Neural progenitor cell (in vitro differentiated cells): ENCODE measurements at regions not wholly inside any gene's neighbourhood (a gene's known extent, or its start where the extent isn't known, plus 50 kb on each side); places are given as distances from the start of the nearest gene placed in this dataset.

ENCODE experiments used
- DNase-seq: peaks from one replicate; pipeline ENCODE4 v3.0.0-alpha.2; 2016; ENCODE audit warnings: low spot score
- H2AFZ ChIP-seq: fragments of 200-600 bp; sonication (generic); replicated peaks from 2 replicates; pipeline ENCODE4 v1.6.1; 2016; ENCODE audit warnings: antibody characterized with exemption
- H3F3A ChIP-seq: fragments of 200-600 bp; sonication (generic); 2 replicates; pipeline ENCODE4 v1.6.1; 2016; ENCODE audit warnings: antibody characterized with exemption, low read depth
- H3K27ac ChIP-seq: fragments of 200-600 bp; sonication (generic); 2 replicates; pipeline ENCODE4 v1.5.1; 2016; ENCODE audit warnings: mild to moderate bottlenecking
- H3K27me3 ChIP-seq: fragments of 200-600 bp; sonication (generic); 2 replicates; pipeline ENCODE4 v1.6.1; 2016; ENCODE audit warnings: mild to moderate bottlenecking, moderate library complexity
- H3K36me3 ChIP-seq: fragments of 200-600 bp; sonication (generic); 2 replicates; pipeline ENCODE4 v1.5.1; 2016
- H3K4me1 ChIP-seq: fragments of 200-600 bp; sonication (generic); 2 replicates; pipeline ENCODE4 v1.6.1; 2016; ENCODE audit warnings: mixed run types
- H3K4me2 ChIP-seq: fragments of 200-600 bp; sonication (generic); 2 replicates; pipeline ENCODE4 v1.6.1; 2016
- H3K4me3 ChIP-seq: fragments of 200-600 bp; sonication (generic); 2 replicates; pipeline ENCODE4 v1.5.1; 2016
- H3K79me2 ChIP-seq: fragments of 200-600 bp; sonication (generic); 2 replicates; pipeline ENCODE4 v1.6.1; 2016; ENCODE audit warnings: low read depth
- H3K9ac ChIP-seq: fragments of 200-600 bp; sonication (generic); 2 replicates; pipeline ENCODE4 v1.6.1; 2016
- H3K9me3 ChIP-seq: fragments of 200-600 bp; sonication (generic); 2 replicates; pipeline ENCODE4 v1.5.1; 2016; ENCODE audit warnings: low read depth
- H4K20me1 ChIP-seq: fragments of 200-600 bp; sonication (generic); 2 replicates; pipeline ENCODE4 v1.6.1; 2016; ENCODE audit warnings: low read depth
- H3K27ac Mint-ChIP-seq: 3 replicates; pipeline ENCODE4 v1.8.0; 2021; ENCODE audit warnings: mixed read lengths
- H3K27me3 Mint-ChIP-seq: 2 replicates; pipeline ENCODE4 v1.8.0; 2022; ENCODE audit warnings: low read depth, mild to moderate bottlenecking, inconsistent platforms, moderate library complexity, mixed read lengths; ENCODE audit not compliant: insufficient read depth
- H3K36me3 Mint-ChIP-seq: 3 replicates; pipeline ENCODE4 v1.8.0; 2021; ENCODE audit warnings: mixed read lengths
- H3K4me1 Mint-ChIP-seq: 3 replicates; pipeline ENCODE4 v1.8.0; 2021; ENCODE audit warnings: mixed read lengths
- H3K4me3 Mint-ChIP-seq: 3 replicates; pipeline ENCODE4 v1.8.0; 2021; ENCODE audit warnings: mild to moderate bottlenecking, moderate library complexity, mixed read lengths
- H3K9me3 Mint-ChIP-seq: 3 replicates; pipeline ENCODE4 v1.8.0; 2020; ENCODE audit warnings: mixed read lengths
- EZH2 ChIP-seq: fragments of 200-600 bp; sonication (generic); IDR thresholded peaks from 2 replicates; pipeline ENCODE4 v1.6.1; 2017; ENCODE audit warnings: antibody characterized with exemption, mild to moderate bottlenecking, moderate library complexity
- EZH2phosphoT487 ChIP-seq: fragments of 200-600 bp; sonication (generic); IDR thresholded peaks from 2 replicates; pipeline ENCODE4 v1.6.1; 2017; ENCODE audit warnings: antibody characterized with exemption
- TF ChIP-seq, protein P1 (sequence below): fragments of 200-600 bp; sonication (generic); IDR thresholded peaks from 2 replicates; pipeline ENCODE4 v1.5.1; 2017; ENCODE audit warnings: antibody characterized with exemption, mild to moderate bottlenecking

DNA sequence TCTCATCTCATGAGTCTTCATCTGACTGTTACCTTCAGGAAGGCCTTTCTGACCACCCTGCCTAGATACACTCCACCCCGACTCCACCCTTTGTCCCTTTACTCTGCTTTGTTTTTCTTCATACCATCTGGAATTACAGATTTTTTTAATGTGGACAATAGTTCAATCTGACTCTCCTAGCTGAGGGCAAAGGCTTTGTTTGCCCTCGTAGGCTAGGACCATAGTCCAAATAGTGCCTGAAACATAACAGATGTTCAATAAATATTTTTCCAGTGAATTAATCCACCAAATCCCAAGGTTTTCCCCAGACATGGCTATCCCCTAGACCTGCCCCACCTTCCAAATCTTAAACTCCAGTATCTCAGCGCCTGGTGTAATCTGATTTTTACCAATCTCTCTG lies 176.5 kb upstream of the GJB5 start:
- H2AFZ ChIP-seq = no peak overlapping the region
- no peak overlapping the region for H3K9ac ChIP-seq
- H3F3A ChIP-seq = no peaks in the 10 kb centered on the region
- no peak overlapping the region for H3K4me2 ChIP-seq
- H3K36me3 Mint-ChIP-seq = no peaks in the 10 kb centered on the region
- no peak overlapping the region for H3K4me3 Mint-ChIP-seq
- no peak overlapping the region for H3K4me3 ChIP-seq
- no peaks in the 10 kb centered on the region for H3K9me3 ChIP-seq
- no peaks in the 10 kb centered on the region for H3K79me2 ChIP-seq
- no peaks in the 10 kb centered on the region for H3K4me1 ChIP-seq
- H3K27me3 Mint-ChIP-seq = no peaks in the 10 kb centered on the region
- H3K27ac ChIP-seq = no peak overlapping the region
- H3K27me3 ChIP-seq = no peaks in the 10 kb centered on the region
- no peaks in the 10 kb centered on the region for H4K20me1 ChIP-seq
- H3K27ac Mint-ChIP-seq = no peak overlapping the region
- no peak for DNase-seq
- peaks cover 3% of the 10 kb centered on the region for H3K9me3 Mint-ChIP-seq
- no peaks in the 10 kb centered on the region for H3K36me3 ChIP-seq
- TF ChIP-seq EZH2 (no peak), EZH2phosphoT487 (no peak)
- TF ChIP-seq, protein P1, sequence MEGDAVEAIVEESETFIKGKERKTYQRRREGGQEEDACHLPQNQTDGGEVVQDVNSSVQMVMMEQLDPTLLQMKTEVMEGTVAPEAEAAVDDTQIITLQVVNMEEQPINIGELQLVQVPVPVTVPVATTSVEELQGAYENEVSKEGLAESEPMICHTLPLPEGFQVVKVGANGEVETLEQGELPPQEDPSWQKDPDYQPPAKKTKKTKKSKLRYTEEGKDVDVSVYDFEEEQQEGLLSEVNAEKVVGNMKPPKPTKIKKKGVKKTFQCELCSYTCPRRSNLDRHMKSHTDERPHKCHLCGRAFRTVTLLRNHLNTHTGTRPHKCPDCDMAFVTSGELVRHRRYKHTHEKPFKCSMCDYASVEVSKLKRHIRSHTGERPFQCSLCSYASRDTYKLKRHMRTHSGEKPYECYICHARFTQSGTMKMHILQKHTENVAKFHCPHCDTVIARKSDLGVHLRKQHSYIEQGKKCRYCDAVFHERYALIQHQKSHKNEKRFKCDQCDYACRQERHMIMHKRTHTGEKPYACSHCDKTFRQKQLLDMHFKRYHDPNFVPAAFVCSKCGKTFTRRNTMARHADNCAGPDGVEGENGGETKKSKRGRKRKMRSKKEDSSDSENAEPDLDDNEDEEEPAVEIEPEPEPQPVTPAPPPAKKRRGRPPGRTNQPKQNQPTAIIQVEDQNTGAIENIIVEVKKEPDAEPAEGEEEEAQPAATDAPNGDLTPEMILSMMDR = no peak
- H3K4me1 Mint-ChIP-seq = no peaks in the 10 kb centered on the region

DNA sequence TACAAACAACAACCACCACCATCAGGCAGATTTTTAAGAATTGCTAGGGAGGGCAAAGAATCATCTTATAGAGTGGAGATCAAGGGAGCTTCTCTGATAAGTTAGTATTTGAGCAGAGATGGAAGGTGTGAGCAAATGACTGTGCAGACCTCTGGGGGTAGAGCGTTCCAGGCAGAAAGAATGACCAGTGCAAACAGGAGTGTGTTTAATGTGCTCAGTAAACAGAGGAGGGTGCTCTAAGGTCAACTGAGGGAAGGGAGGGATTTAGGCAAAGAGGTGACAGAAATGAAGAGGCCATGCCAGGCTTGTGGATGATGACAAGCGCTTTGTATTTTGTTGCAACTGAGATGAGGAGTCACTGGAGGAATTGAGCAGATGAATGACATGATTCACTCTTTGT lies 172.5 kb upstream of the GJB5 start:
- no peak overlapping the region for H2AFZ ChIP-seq
- no peaks in the 10 kb centered on the region for H3K9me3 ChIP-seq
- Mint-ChIP-seq H3K4me1 (no peaks in the 10 kb centered on the region), H3K4me3 (no peak overlapping the region), H3K36me3 (no peaks in the 10 kb centered on the region), H3K9me3 (peaks cover 3% of the 10 kb centered on the region), H3K27ac (no peak overlapping the region), H3K27me3 (peaks cover 3% of the 10 kb centered on the region)
- H3K79me2 ChIP-seq = no peaks in the 10 kb centered on the region
- no peak overlapping the region for H3K27ac ChIP-seq
- no peaks in the 10 kb centered on the region for H3K36me3 ChIP-seq
- no peak overlapping the region for H3K4me3 ChIP-seq
- H3F3A ChIP-seq = no peaks in the 10 kb centered on the region
- no peaks in the 10 kb centered on the region for H4K20me1 ChIP-seq
- H3K9ac ChIP-seq = no peak overlapping the region
- no peaks in the 10 kb centered on the region for H3K4me1 ChIP-seq
- H3K27me3 ChIP-seq = no peaks in the 10 kb centered on the region
- DNase-seq = no peak
- H3K4me2 ChIP-seq = no peak overlapping the region
- TF ChIP-seq, protein P1 = no peak
- TF ChIP-seq EZH2 (no peak), EZH2phosphoT487 (no peak)

DNA sequence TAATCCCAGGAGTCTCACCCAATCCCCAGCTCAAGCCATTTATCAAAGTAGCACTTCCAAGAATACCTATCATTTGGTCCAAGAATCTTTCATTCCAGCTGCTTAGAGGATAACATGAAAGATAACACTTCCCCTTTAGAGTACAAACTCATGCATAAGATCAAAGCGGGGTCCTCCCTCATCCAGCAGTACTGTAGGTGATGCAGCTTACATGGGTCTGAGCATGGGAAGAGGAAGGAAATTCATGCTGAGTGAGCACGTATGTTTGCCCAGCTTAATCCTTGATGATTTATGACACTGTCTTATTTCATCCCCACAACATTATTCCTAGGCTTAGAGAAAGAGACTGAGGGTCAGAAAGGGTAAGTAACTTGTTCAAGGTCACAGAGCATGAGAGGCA lies 167.1 kb upstream of the GJB5 start:
- Histone ChIP-seq H3K27ac (no peak overlapping the region), H3K4me1 (no peaks in the 10 kb centered on the region)
- DNase-seq = no peak

More for the DNA sequence above, 167.1 kb upstream of the GJB5 start:
- Histone ChIP-seq H3K9ac (no peak overlapping the region), H3F3A (no peaks in the 10 kb centered on the region), H2AFZ (no peak overlapping the region), H3K79me2 (no peaks in the 10 kb centered on the region), H3K9me3 (no peaks in the 10 kb centered on the region), H3K4me2 (no peak overlapping the region), H3K36me3 (no peaks in the 10 kb centered on the region), H4K20me1 (no peaks in the 10 kb centered on the region), H3K4me3 (no peak overlapping the region), H3K27me3 (no peaks in the 10 kb centered on the region)
- no peak overlapping the region for H3K27ac Mint-ChIP-seq
- TF ChIP-seq, protein P1 = no peak
- TF ChIP-seq EZH2 = no peak
- TF ChIP-seq EZH2phosphoT487 = no peak
- H3K27me3 Mint-ChIP-seq = peaks cover 9% of the 10 kb centered on the region
- no peak overlapping the region for H3K4me3 Mint-ChIP-seq
- H3K9me3 Mint-ChIP-seq = no peaks in the 10 kb centered on the region
- H3K36me3 Mint-ChIP-seq = no peaks in the 10 kb centered on the region
- peaks cover 15% of the 10 kb centered on the region for H3K4me1 Mint-ChIP-seq
